HepG2 (cell line): ENCODE measurements at regions not wholly inside any gene's neighbourhood (a gene's known extent, or its start where the extent isn't known, plus 50 kb on each side); places are given as distances from the start of the nearest gene placed in this dataset.

ENCODE experiments used
- HNF4A ChIP-seq: sonication (generic); formaldehyde crosslinking; IDR thresholded peaks from 2 replicates; pipeline ENCODE4 v1.4.0; 2020; ENCODE audit warnings: missing genetic modification reagents
- SMAD3 ChIP-seq: sonication (generic); formaldehyde crosslinking; IDR thresholded peaks from 2 replicates; pipeline ENCODE4 v1.4.0; 2020; ENCODE audit warnings: missing genetic modification reagents
- SYNCRIP ChIP-seq: fragments of 200-400 bp; formaldehyde crosslinking; IDR thresholded peaks from 2 replicates; pipeline ENCODE4 v1.6.1; 2018; ENCODE audit warnings: mild to moderate bottlenecking, low read depth, low read length; ENCODE audit not compliant: insufficient read depth
- ZFP36L2 ChIP-seq: sonication (generic); formaldehyde crosslinking; IDR thresholded peaks from 2 replicates; pipeline ENCODE4 v1.4.0; 2020; ENCODE audit warnings: missing genetic modification reagents
- ZKSCAN8 ChIP-seq: IDR thresholded peaks from 2 replicates; pipeline ENCODE4 v1.6.1; 2016; ENCODE audit warnings: borderline replicate concordance, missing genetic modification reagents, missing compliant biosample characterization
- TF ChIP-seq, protein P1 (sequence below): sonication (generic); formaldehyde crosslinking; IDR thresholded peaks from 2 replicates; pipeline ENCODE4 v1.4.0; 2020; ENCODE audit warnings: mild to moderate bottlenecking, missing genetic modification reagents
- TF ChIP-seq, protein P2 (sequence below): IDR thresholded peaks from 2 replicates; pipeline ENCODE4 v1.6.1; 2012; ENCODE audit warnings: inconsistent platforms

DNA sequence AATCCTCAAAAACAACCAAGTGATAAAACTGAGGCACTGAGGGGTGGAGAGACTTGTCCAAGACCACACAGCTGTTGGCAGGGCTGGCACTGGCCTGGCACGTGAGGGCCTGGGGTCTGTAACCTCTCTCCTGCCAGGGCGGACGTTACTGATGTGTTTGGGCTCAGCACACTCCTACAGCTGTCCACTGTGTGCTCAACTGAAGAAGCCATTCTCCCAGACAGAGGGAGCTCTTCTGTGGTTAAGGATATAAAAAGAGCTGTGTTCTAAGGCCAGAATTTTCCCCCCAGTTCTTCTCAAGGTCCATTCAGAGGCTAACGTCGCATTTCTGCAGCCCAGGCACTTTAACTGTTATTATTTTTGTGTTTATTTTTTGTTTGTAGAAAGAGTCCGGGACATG lies 429.0 kb upstream of the ATP11B start (continued):
- TF ChIP-seq, protein P1, sequence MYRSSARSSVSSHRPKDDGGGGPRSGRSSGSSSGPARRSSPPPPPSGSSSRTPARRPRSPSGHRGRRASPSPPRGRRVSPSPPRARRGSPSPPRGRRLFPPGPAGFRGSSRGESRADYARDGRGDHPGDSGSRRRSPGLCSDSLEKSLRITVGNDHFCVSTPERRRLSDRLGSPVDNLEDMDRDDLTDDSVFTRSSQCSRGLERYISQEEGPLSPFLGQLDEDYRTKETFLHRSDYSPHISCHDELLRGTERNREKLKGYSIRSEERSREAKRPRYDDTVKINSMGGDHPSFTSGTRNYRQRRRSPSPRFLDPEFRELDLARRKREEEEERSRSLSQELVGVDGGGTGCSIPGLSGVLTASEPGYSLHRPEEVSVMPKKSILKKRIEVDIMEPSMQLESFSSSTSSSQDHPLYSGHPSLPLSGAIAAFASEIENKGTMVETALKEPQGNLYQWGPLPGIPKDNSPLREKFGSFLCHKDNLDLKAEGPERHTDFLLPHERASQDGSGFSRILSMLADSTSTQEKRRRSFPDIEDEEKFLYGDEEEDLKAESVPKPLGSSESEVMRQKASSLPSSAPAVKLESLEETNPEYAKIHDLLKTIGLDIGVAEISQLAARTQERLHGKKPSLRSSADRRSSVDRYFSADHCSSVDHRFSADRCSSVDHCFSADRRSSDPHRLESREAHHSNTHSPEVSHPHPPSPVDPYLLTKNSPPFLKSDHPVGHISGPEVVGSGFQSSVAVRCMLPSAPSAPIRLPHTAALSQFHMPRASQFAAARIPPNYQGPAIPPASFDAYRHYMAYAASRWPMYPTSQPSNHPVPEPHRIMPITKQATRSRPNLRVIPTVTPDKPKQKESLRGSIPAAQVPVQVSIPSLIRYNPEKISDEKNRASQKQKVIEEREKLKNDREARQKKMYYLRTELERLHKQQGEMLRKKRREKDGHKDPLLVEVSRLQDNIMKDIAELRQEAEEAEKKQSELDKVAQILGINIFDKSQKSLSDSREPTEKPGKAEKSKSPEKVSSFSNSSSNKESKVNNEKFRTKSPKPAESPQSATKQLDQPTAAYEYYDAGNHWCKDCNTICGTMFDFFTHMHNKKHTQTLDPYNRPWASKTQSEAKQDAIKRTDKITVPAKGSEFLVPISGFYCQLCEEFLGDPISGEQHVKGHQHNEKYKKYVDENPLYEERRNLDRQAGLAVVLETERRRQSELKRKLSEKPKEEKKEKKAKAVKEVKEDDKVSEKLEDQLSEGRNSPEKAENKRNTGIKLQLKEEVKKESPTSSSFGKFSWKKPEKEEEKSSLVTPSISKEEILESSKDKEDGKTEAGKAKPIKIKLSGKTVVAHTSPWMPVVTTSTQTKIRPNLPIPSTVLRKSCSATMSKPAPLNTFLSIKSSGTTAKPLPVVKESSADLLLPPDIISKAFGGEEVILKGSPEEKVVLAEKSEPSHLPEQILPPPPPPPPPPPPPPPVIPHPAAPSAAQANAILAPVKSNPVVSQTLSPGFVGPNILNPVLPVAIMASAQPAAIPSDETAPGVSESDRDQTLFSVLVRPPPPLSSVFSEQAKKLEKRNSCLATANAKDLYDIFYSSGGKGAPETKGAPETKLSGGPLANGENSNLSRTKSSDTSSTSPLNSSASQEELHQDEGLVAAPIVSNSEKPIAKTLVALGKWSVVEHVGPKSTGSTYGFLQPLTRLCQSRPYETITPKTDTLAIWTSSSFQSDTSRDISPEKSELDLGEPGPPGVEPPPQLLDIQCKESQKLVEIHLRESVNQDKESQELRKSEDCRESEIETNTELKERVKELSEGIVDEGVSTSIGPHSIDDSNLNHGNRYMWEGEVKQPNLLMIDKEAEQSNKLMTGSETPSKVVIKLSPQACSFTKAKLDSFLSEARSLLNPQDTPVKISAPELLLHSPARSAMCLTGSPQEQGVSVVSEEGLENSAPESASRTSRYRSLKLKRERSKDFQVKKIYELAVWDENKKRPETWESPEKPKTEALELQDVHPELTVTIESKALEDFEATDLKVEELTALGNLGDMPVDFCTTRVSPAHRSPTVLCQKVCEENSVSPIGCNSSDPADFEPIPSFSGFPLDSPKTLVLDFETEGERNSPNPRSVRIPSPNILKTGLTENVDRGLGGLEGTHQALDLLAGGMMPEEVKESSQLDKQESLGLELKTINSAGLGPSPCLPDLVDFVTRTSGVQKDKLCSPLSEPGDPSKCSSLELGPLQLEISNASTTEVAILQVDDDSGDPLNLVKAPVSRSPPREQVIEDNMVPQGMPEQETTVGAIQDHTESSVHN (CRISPR knock-in tag), result no peak
- TF ChIP-seq ZFP36L2 (CRISPR knock-in tag), result no peak
- TF ChIP-seq, protein P2, sequence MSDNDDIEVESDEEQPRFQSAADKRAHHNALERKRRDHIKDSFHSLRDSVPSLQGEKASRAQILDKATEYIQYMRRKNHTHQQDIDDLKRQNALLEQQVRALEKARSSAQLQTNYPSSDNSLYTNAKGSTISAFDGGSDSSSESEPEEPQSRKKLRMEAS, result no peak
- TF ChIP-seq SYNCRIP, result no peak
- TF ChIP-seq SMAD3 (CRISPR knock-in tag), result no peak
- no peak for TF ChIP-seq ZKSCAN8 (CRISPR knock-in tag)
- no peak for TF ChIP-seq HNF4A (CRISPR knock-in tag)
